ENCODE measurements at regions not wholly inside any gene's neighbourhood (a gene's known extent, or its start where the extent isn't known, plus 50 kb on each side); places are given as distances from the start of the nearest gene placed in this dataset.

- H3K4me1 Mint-ChIP-seq, result 0 out of 3 replicates have a peak, but pooled peaks cover 2% of the 10 kb centered on the region
- Histone ChIP-seq H3K27me3 (ENCODE audit: insufficient read depth) (no peaks in the 10 kb centered on the region), H4K20me1 (replicated peaks; ENCODE audit: insufficient read depth) (no peaks in the 10 kb centered on the region), H3F3A (replicated peaks; ENCODE audit: low read depth) (no peaks in the 10 kb centered on the region), H3K27ac (ENCODE audit: low read depth) (no peak overlapping the region), H2AFZ (no peak overlapping the region), H3K4me2 (no peak overlapping the region), H3K79me2 (replicated peaks; ENCODE audit: insufficient read depth) (no peaks in the 10 kb centered on the region), H3K36me3 (ENCODE audit: insufficient read depth) (no peaks in the 10 kb centered on the region), H3K9me2 (ENCODE audit: insufficient read depth) (no peaks in the 10 kb centered on the region), H3K4me3 (no peak overlapping the region), H3K4me1 (ENCODE audit: insufficient read depth) (no peaks in the 10 kb centered on the region)
- no peak overlapping the region for H3K27ac Mint-ChIP-seq
- ATAC-seq (no peak), DNase-seq (ENCODE audit: low spot score) (no peak)
- no peaks in the 10 kb centered on the region for H3K36me3 Mint-ChIP-seq (ENCODE audit: low read depth)
- no peak overlapping the region for H3K4me3 Mint-ChIP-seq
- TF ChIP-seq EZH2 (IDR thresholded peaks at IDR 0.05; ENCODE audit: low read depth, unreplicated experiment) (no peak), ETS1 (IDR thresholded peaks at IDR 0.05) (no peak), CREB1 (CRISPR knock-in tag; IDR thresholded peaks at IDR 0.05; ENCODE audit: low read depth) (no peak), STAT1 (IDR thresholded peaks at IDR 0.05; ENCODE audit: unreplicated experiment) (no peak), ZNF462 (CRISPR knock-in tag; IDR thresholded peaks at IDR 0.05) (no peak), EZH2phosphoT487 (IDR thresholded peaks at IDR 0.05; ENCODE audit: unreplicated experiment) (no peak), ZNF114 (CRISPR knock-in tag; IDR thresholded peaks at IDR 0.05) (no peak), JUNB (IDR thresholded peaks at IDR 0.05; ENCODE audit: unreplicated experiment) (no peak), POLR2AphosphoS5 (IDR thresholded peaks at IDR 0.05; ENCODE audit: low read depth) (no peak), CTCF (conservative IDR thresholded peaks at IDR 0.05; ENCODE audit: low read depth in 2 of 2) (no peak), NANOG (IDR thresholded peaks at IDR 0.05; ENCODE audit: borderline replicate concordance) (no peak), ZNF331 (CRISPR knock-in tag; IDR thresholded peaks at IDR 0.05; ENCODE audit: low read depth) (no peak), REST (IDR thresholded peaks at IDR 0.05; ENCODE audit: unreplicated experiment) (no peak)
- H3K27me3 Mint-ChIP-seq (ENCODE audit: insufficient read depth, low read depth, poor library complexity), result peaks cover 4% of the 10 kb centered on the region
- no peaks in the 10 kb centered on the region for H3K9me3 Mint-ChIP-seq
These were observed 55.9 kb upstream of the DRD2 start for GRCh38 chr11:113531083-113531482.
